Large intestine (tissue), 3 donors: ENCODE measurements at regions not wholly inside any gene's neighbourhood (a gene's known extent, or its start where the extent isn't known, plus 50 kb on each side); places are given as distances from the start of the nearest gene placed in this dataset.

Source experiments
- DNase-seq, 2 donors: peaks; one replicate each; pipeline versions ENCODE4 v3.0.0 to v3.0.0-alpha.2; 2013
- H3K27ac ChIP-seq: one replicate; pipeline ENCODE4 v1.5.1; 2013; ENCODE audit warnings: low read length
- H3K27me3 ChIP-seq: 2 replicates; pipeline ENCODE4 v1.6.1; 2013; ENCODE audit warnings: low read length; ENCODE audit not compliant: control insufficient read depth, insufficient read depth
- H3K36me3 ChIP-seq: 2 replicates; pipeline ENCODE4 v1.6.1; 2013; ENCODE audit warnings: low read length; ENCODE audit not compliant: control insufficient read depth, insufficient read depth
- H3K4me1 ChIP-seq: one replicate; pipeline ENCODE4 v1.6.1; 2013; ENCODE audit warnings: low read length; ENCODE audit not compliant: control insufficient read depth, insufficient read depth
- H3K4me3 ChIP-seq: one replicate; pipeline ENCODE4 v1.5.1; 2013; ENCODE audit warnings: low read length
- H3K9me3 ChIP-seq: one replicate; pipeline ENCODE4 v1.6.1; 2013; ENCODE audit warnings: mild to moderate bottlenecking, low read depth, low read length, moderate library complexity; ENCODE audit not compliant: control insufficient read depth
- WGBS: methylation state at CpG from one replicate; pipeline ENCODE4 v1.1.5; 2013; ENCODE audit warnings: low lambda C conversion rate; ENCODE audit not compliant: insufficient coverage; 5-methylcytosine and 5-hydroxymethylcytosine counted together

GRCh38 chr20:21019814-21020658 lies 86.1 kb downstream of the LINC00237 start:
- no peak for DNase-seq
- H3K4me1 ChIP-seq: no peaks in the 10 kb centered on the region
- H3K9me3 ChIP-seq: peaks cover 5% of the 10 kb centered on the region
- WGBS: no CpG with 5 or more reads among the region's 42 CpGs
- H3K27ac ChIP-seq: no peak overlapping the region
- no peaks in the 10 kb centered on the region for H3K36me3 ChIP-seq
- peaks cover 24% of the 10 kb centered on the region for H3K27me3 ChIP-seq
- H3K4me3 ChIP-seq: no peak overlapping the region

DNA sequence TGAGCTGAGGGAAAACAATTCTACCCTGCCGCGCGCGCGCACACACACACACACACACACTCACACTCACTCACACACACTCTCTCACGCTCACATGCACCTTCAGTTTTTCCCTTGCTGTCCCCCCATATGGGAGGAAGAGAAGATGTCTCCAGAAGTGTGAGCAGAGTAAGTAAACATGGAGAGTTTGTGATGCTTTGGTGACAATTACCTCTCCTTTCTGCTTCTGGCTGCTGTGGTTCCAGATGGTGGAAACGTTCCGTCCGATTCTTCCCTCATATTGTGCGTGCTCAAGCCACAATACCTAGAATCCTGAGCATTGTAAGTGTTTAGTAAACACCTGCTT lies 86.7 kb downstream of the LINC00237 start:
- no CpG with 5 or more reads among the region's 10 CpGs for WGBS
- H3K36me3 ChIP-seq: no peaks in the 10 kb centered on the region
- no peak for DNase-seq
- H3K4me3 ChIP-seq: no peak overlapping the region
- peaks cover 24% of the 10 kb centered on the region for H3K27me3 ChIP-seq
- H3K27ac ChIP-seq: no peak overlapping the region
- H3K4me1 ChIP-seq: no peaks in the 10 kb centered on the region
- H3K9me3 ChIP-seq: peaks cover 5% of the 10 kb centered on the region

DNA sequence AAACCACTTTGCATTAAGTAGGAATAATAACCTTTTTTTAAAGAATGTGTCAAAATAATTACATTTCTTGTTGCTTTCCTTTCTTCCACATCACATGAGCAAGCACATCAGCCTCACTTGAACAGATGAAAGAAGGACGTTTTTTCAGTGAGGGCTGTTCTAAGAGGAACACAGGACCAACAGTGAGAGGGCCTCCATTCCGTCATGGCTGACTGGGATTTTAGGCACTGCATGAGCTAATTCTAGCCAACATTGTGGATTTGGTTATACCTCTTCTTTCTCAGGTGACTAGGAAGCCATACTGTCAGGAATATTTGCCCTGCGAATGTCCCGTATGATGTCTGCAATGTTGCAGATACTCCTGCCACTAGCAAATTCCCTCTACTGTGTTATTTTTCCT lies 87.6 kb downstream of the LINC00237 start:
- peaks cover 5% of the 10 kb centered on the region for H3K9me3 ChIP-seq
- H3K4me1 ChIP-seq: no peaks in the 10 kb centered on the region
- WGBS: no CpG with 5 or more reads among the region's 4 CpGs
- no peak for DNase-seq
- H3K36me3 ChIP-seq: no peaks in the 10 kb centered on the region
- no peak overlapping the region for H3K27ac ChIP-seq
- no peak overlapping the region for H3K4me3 ChIP-seq
- H3K27me3 ChIP-seq: peaks cover 24% of the 10 kb centered on the region

DNA sequence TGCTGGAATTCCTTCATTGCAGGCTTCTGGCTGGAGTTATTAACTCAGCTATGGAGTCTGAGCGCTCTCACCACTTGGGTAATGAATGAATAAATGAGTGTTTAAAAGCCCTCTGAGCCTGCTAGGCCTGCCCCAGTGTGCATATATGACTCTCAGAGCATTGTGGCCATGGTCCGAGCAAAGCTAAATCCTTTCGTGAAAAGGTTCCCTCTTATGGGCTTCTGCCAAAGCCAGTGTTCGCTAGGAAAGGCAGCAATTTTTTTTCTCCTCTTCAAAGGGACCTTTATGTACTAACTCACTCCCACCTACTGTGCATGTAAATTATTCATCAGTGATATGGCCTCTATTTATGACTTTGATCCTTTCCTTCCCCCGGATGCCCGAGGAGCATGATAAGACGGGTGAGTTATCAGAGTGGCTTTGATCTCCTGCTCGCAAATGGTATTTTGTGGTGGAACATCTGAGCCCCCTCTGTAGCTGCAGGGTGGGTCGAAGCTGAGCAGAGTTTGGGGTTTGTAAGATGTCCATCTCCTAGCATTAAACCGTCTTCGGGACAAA lies 88.6 kb downstream of the LINC00237 start:
- peak in 1 of 2 donors; percentile 50 for DNase-seq
- peaks cover 24% of the 10 kb centered on the region for H3K27me3 ChIP-seq
- WGBS: 20% methylated on average over 1 of the region's 11 CpGs

DNA sequence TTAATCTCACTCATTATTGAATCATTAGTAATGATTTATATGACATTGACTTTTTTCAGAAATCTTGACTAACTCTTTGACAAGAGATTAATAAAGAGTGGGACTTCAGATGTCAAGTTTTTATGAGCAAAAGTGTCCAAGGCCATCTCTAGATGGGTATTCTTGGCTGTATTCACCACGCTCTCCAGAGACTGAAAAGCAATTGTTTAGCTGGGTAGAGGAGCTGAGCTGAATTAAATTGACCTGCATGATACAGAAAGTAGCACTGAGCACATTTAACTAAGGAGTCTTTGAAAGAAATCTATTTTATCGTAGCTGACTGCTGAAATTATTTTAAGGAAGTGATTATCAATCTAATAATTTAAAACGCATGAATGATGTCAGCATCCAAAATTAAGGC lies 89.4 kb downstream of the LINC00237 start:
- Histone ChIP-seq H3K27me3 (peaks cover 23% of the 10 kb centered on the region), H3K4me1 (no peaks in the 10 kb centered on the region), H3K4me3 (no peak overlapping the region), H3K27ac (no peak overlapping the region), H3K36me3 (no peaks in the 10 kb centered on the region), H3K9me3 (peaks cover 5% of the 10 kb centered on the region)
- no CpG with 5 or more reads among the region's 3 CpGs for WGBS
- DNase-seq: no peak

More for the DNA sequence above, 88.6 kb downstream of the LINC00237 start:
- Histone ChIP-seq H3K4me1 (no peaks in the 10 kb centered on the region), H3K9me3 (peaks cover 5% of the 10 kb centered on the region), H3K4me3 (no peak overlapping the region), H3K36me3 (no peaks in the 10 kb centered on the region), H3K27ac (no peak overlapping the region)

DNA sequence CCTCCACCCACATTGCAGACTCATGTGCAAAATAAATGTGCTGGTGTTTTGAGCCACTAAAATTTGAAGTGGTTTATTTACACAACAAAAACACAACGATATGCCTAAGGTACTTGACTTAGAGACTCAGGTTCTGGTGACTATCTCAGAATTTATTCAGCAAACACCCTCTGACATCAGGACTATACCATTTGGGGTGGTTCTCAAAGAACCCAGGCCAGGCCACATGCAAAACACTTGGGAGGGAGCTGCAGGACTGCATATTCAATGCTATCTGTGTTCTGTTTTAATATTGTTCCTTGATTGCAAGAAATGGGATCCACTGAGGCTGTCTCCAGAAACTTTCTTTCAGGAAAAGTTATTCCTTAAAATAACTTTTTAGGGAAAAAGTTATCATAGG lies 91.6 kb downstream of the LINC00237 start:
- Histone ChIP-seq H3K9me3 (no peaks in the 10 kb centered on the region), H3K27me3 (peaks cover 7% of the 10 kb centered on the region), H3K4me3 (no peak overlapping the region), H3K27ac (no peak overlapping the region), H3K4me1 (no peaks in the 10 kb centered on the region), H3K36me3 (no peaks in the 10 kb centered on the region)
- no peak for DNase-seq
- no CpG with 5 or more reads among the region's 1 CpG for whole genome bisulfite sequencing

DNA sequence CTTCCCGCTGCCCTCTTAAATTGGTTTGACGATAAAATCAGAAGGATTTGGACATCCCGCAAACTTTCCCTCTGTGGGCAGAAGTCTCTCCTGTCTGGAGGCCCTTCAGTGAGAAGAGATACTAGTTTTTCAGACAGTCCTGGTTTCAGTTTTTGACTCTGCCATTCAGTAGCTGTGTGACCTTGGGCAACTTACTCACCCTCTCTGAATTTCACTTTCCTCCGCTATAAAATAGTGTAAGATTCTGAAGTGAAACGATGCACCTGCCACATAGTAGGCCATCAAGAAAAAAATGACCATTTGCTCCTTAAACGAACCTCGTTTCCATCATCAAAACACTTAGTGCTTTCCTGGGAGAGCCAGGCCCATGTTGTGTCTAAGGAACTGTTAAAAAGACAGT lies 97.2 kb downstream of the LINC00237 start:
- DNase-seq: no peak
- Histone ChIP-seq H3K27ac (no peak overlapping the region), H3K4me1 (no peaks in the 10 kb centered on the region), H3K9me3 (no peaks in the 10 kb centered on the region), H3K36me3 (no peaks in the 10 kb centered on the region), H3K27me3 (no peaks in the 10 kb centered on the region), H3K4me3 (no peak overlapping the region)
- 80% methylated on average over 2 of the region's 7 CpGs for WGBS

GRCh38 chr20:21006611-21007010 lies 99.5 kb downstream of the LINC00237 start:
- Histone ChIP-seq H3K4me1 (no peaks in the 10 kb centered on the region), H3K27me3 (no peaks in the 10 kb centered on the region), H3K27ac (no peak overlapping the region), H3K9me3 (no peaks in the 10 kb centered on the region), H3K4me3 (no peak overlapping the region), H3K36me3 (no peaks in the 10 kb centered on the region)
- DNase-seq: no peak

DNA sequence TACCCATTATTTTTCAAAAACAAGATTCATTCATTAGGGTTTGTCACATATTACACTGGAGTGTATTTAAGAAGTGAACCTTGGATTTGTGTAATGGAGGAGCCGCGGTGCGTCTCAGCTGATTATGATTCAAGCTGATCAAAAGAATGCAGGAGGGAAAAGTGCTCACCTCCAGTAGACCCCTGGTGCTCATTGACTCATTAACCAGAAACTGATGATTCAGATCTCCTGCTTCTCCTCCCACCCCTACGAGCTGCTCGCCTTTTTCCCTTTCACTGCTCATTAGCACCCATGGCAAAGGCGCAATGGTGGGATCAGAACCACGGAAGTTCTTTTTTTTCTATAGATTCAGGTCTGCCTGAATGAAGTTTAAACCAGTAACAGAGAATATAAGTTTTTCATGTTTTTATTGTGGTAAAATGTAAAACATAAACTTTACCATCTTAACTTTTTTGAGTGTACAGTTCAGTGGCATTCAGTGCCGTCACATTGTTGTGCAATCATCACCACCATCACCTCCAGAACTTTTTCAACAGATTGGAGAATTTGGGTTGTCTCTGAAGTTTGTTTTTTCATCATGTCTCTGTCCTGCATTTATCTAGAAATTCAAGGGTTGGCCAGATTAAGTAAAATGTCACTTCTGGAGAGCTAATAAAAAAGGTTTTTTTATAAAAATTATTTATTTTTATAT lies 101.6 kb downstream of the LINC00237 start:
- DNase-seq: no peak
- H3K4me3 ChIP-seq: no peak overlapping the region
- H3K27me3 ChIP-seq: peaks cover 2% of the 10 kb centered on the region
- no peaks in the 10 kb centered on the region for H3K9me3 ChIP-seq
- no peaks in the 10 kb centered on the region for H3K4me1 ChIP-seq
- 81% methylated on average over 3 of the region's 8 CpGs for WGBS
- no peaks in the 10 kb centered on the region for H3K36me3 ChIP-seq
- H3K27ac ChIP-seq: no peak overlapping the region

DNA sequence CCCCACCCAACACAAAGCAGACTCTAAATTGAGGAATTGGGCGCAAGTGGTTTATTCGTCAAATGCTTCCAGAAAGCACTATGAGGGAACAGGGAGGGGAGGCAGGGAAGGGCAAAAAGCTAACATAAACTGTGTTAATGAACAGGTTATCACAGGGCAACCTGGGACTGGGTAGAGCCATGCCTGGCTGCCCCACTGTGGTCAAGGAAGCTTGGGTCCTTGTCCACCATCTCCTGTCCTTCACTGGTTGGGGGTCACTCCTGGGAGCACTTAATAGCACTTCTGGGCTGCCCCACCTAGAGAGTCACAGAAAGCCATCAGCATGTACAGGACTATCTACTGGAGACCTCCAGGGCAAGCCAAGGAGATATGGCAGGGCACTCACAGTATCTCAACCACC lies 102.3 kb downstream of the LINC00237 start:
- no peak overlapping the region for H3K4me3 ChIP-seq
- H3K9me3 ChIP-seq: no peaks in the 10 kb centered on the region
- H3K27ac ChIP-seq: no peak overlapping the region
- DNase-seq: no peak
- no peaks in the 10 kb centered on the region for H3K36me3 ChIP-seq
- no CpG with 5 or more reads among the region's 2 CpGs for WGBS
- peaks cover 2% of the 10 kb centered on the region for H3K27me3 ChIP-seq
- no peaks in the 10 kb centered on the region for H3K4me1 ChIP-seq
